Nephron progenitor cell (in vitro differentiated cells): ENCODE measurements at regions not wholly inside any gene's neighbourhood (a gene's known extent, or its start where the extent isn't known, plus 50 kb on each side); places are given as distances from the start of the nearest gene placed in this dataset.
A peak's percentile ranks its signal among the peaks of the same experiment; 100 is the strongest.

Experiments used
- DNase-seq: peaks from one replicate; pipeline ENCODE4 v3.0.0; 2021
- H3K27ac Mint-ChIP-seq: 2 replicates; pipeline ENCODE4 v1.8.0; 2021; ENCODE audit warnings: mild to moderate bottlenecking, moderate library complexity, mixed read lengths
- H3K27me3 Mint-ChIP-seq: 2 replicates; pipeline ENCODE4 v1.8.0; 2021; ENCODE audit warnings: mild to moderate bottlenecking, low read depth, mixed read lengths; ENCODE audit not compliant: poor library complexity
- H3K36me3 Mint-ChIP-seq: 2 replicates; pipeline ENCODE4 v1.8.0; 2021; ENCODE audit warnings: low read depth, mixed read lengths
- H3K4me1 Mint-ChIP-seq: 2 replicates; pipeline ENCODE4 v1.8.0; 2021; ENCODE audit warnings: mixed read lengths
- H3K4me3 Mint-ChIP-seq: 2 replicates; pipeline ENCODE4 v1.8.0; 2021; ENCODE audit warnings: mild to moderate bottlenecking, moderate library complexity, mixed read lengths
- H3K9me3 Mint-ChIP-seq: 2 replicates; pipeline ENCODE4 v1.8.0; 2021; ENCODE audit warnings: mild to moderate bottlenecking, moderate library complexity, mixed read lengths
- CTCF ChIP-seq: fragments of 200-600 bp; sonication (generic); IDR thresholded peaks from 2 replicates; pipeline ENCODE4 v1.5.0; 2021; ENCODE audit warnings: antibody characterized with exemption

- Mint-ChIP-seq H3K4me3 (no peak overlapping the region), H3K27ac (peak overlapping the region; percentile 23)
These were observed 1508.9 kb downstream of the BRD1 start for GRCh38 chr22:48318575-48319320.

GRCh38 chr22:48318173-48318572, 1509.5 kb downstream of the BRD1 start:
- Mint-ChIP-seq H3K4me1 (peaks cover 20% of the 10 kb centered on the region), H3K4me3 (no peak overlapping the region)

More at GRCh38 chr22:48318575-48319320, 1508.9 kb downstream of the BRD1 start:
- Mint-ChIP-seq H3K27me3 (peaks cover 10% of the 10 kb centered on the region), H3K36me3 (no peaks in the 10 kb centered on the region), H3K9me3 (peaks cover 11% of the 10 kb centered on the region), H3K4me1 (peaks cover 20% of the 10 kb centered on the region)
- TF ChIP-seq CTCF, result no peak
- no peak for DNase-seq

GRCh38 chr22:48316257-48317250, 1511.1 kb downstream of the BRD1 start:
- Mint-ChIP-seq H3K4me1 (peaks cover 17% of the 10 kb centered on the region), H3K9me3 (peaks cover 20% of the 10 kb centered on the region), H3K27ac (no peak overlapping the region), H3K4me3 (no peak overlapping the region), H3K36me3 (peaks cover 3% of the 10 kb centered on the region), H3K27me3 (peaks cover 13% of the 10 kb centered on the region)
- DNase-seq, result no peak
- no peak for TF ChIP-seq CTCF

More at GRCh38 chr22:48318173-48318572, 1509.5 kb downstream of the BRD1 start:
- no peak for DNase-seq
- Mint-ChIP-seq H3K9me3 (peaks cover 11% of the 10 kb centered on the region), H3K27ac (peak overlapping the region; percentile 23), H3K27me3 (peaks cover 13% of the 10 kb centered on the region), H3K36me3 (peaks cover 3% of the 10 kb centered on the region)
- no peak for TF ChIP-seq CTCF

GRCh38 chr22:48315439-48316256, 1512.0 kb downstream of the BRD1 start:
- H3K27me3 Mint-ChIP-seq, result peaks cover 13% of the 10 kb centered on the region
- H3K36me3 Mint-ChIP-seq, result peaks cover 3% of the 10 kb centered on the region
- peaks cover 27% of the 10 kb centered on the region for H3K9me3 Mint-ChIP-seq
- no peak overlapping the region for H3K27ac Mint-ChIP-seq
- H3K4me3 Mint-ChIP-seq, result no peak overlapping the region
- peaks cover 8% of the 10 kb centered on the region for H3K4me1 Mint-ChIP-seq
- TF ChIP-seq CTCF, result no peak
- DNase-seq, result no peak

- Mint-ChIP-seq H3K4me1 (peaks cover 5% of the 10 kb centered on the region), H3K27me3 (peaks cover 15% of the 10 kb centered on the region), H3K9me3 (peaks cover 27% of the 10 kb centered on the region)
These were observed 1513.6 kb downstream of the BRD1 start for GRCh38 chr22:48314073-48314472.

More at GRCh38 chr22:48314073-48314472, 1513.6 kb downstream of the BRD1 start:
- no peak for TF ChIP-seq CTCF
- H3K27ac Mint-ChIP-seq, result no peak overlapping the region
- peaks cover 3% of the 10 kb centered on the region for H3K36me3 Mint-ChIP-seq
- no peak overlapping the region for H3K4me3 Mint-ChIP-seq
- no peak for DNase-seq
